ENCODE measurements at regions not wholly inside any gene's neighbourhood (a gene's known extent, or its start where the extent isn't known, plus 50 kb on each side); places are given as distances from the start of the nearest gene placed in this dataset.

DNA sequence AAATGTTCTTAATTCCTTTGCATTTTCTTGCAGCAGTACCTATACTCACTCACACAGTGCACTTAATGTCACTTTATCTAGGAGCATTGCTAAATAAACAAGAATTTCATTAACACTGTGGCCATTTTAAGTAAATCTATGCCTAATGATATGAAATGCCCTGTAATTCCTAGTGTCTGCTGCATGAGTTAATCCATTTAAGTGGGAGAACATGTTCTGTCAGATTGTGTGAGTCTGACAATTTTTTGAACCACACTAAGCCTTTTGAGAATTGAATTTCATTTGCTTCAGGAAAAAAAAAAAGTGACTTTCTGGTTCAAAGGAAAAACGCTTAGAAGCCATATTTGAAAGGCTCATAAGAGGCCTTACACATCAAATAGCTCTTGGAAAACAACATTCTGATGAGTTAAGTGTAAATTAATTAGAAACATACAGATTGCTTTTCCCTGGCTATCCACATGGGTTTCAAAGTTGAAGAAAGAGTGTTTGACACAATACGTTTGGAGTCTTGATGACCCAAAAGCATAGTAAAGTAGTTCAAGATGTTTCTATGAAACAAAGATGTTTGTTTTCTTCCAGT lies 446.7 kb upstream of the GRAMD2B start:
- dilution Hi-C loops (cut with MboI; ENCODE audit: extremely low pct_ligation_motif_present, low sequenced_read_pairs) (no loop called here), intact Hi-C loops (cut with micrococcal nuclease) (no loop called here)
- BruUV-seq (replicated peaks) = no TSS peak
- DNase-seq (ENCODE audit: low read depth, low spot score) = no peak
- FAIRE-seq = no peak
- no peak overlapping the region for H3K4me3 ChIP-seq (replicated peaks in 1 of 3; ENCODE audit: insufficient read depth in 1 of 3, low read depth in 1 of 3, low read length in 3 of 3)
- no peak overlapping the region for H3K4me2 ChIP-seq (ENCODE audit: insufficient read depth, low read length)
- no peaks in the 10 kb centered on the region for H4K20me1 ChIP-seq (replicated peaks; ENCODE audit: control insufficient read depth, extremely low read depth, insufficient read depth, low read length)
- no peaks in the 10 kb centered on the region for H3K79me2 ChIP-seq (ENCODE audit: control insufficient read depth, insufficient read depth, low read length)
- no peaks in the 10 kb centered on the region for H3K9me3 ChIP-seq (replicated peaks; ENCODE audit: control insufficient read depth, insufficient read depth, low read length)
- no peak overlapping the region for H3K9ac ChIP-seq (replicated peaks; ENCODE audit: extremely low read depth, insufficient read depth, low read length)
- no peak for TF ChIP-seq EZH2 (IDR thresholded peaks at IDR 0.05; ENCODE audit: borderline replicate concordance, low read depth, low read length, severe bottlenecking)
- TF ChIP-seq, protein P1, sequence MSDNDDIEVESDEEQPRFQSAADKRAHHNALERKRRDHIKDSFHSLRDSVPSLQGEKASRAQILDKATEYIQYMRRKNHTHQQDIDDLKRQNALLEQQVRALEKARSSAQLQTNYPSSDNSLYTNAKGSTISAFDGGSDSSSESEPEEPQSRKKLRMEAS (IDR thresholded peaks at IDR 0.05; ENCODE audit: insufficient read depth, insufficient read length) = no peak
- no peak for TF ChIP-seq MYC (IDR thresholded peaks at IDR 0.05; ENCODE audit: low read depth, low read length)
- TF ChIP-seq POLR2A (IDR thresholded peaks at IDR 0.05; ENCODE audit: low read depth, low read length) = no peak
- TF ChIP-seq FOS (IDR thresholded peaks at IDR 0.05; ENCODE audit: borderline replicate concordance, insufficient read depth, low read length) = no peak
- TF ChIP-seq GATA2 (IDR thresholded peaks at IDR 0.05; ENCODE audit: insufficient read depth, insufficient read length, low read depth, low read length) = no peak
- TF ChIP-seq JUN (IDR thresholded peaks at IDR 0.05; ENCODE audit: borderline replicate concordance, insufficient read depth, insufficient read length, low read depth) = no peak
- TF ChIP-seq POLR2AphosphoS5 (IDR thresholded peaks at IDR 0.05; ENCODE audit: insufficient read depth, low read depth, low read length) = no peak
- TF ChIP-seq, protein P2, sequence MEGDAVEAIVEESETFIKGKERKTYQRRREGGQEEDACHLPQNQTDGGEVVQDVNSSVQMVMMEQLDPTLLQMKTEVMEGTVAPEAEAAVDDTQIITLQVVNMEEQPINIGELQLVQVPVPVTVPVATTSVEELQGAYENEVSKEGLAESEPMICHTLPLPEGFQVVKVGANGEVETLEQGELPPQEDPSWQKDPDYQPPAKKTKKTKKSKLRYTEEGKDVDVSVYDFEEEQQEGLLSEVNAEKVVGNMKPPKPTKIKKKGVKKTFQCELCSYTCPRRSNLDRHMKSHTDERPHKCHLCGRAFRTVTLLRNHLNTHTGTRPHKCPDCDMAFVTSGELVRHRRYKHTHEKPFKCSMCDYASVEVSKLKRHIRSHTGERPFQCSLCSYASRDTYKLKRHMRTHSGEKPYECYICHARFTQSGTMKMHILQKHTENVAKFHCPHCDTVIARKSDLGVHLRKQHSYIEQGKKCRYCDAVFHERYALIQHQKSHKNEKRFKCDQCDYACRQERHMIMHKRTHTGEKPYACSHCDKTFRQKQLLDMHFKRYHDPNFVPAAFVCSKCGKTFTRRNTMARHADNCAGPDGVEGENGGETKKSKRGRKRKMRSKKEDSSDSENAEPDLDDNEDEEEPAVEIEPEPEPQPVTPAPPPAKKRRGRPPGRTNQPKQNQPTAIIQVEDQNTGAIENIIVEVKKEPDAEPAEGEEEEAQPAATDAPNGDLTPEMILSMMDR (IDR thresholded peaks at IDR 0.05; ENCODE audit: extremely low read depth in 1 of 2, insufficient read depth in 1 of 2, low read depth in 1 of 2, low read length in 2 of 2) = no peak
- no peak overlapping the region for H2AFZ ChIP-seq (ENCODE audit: low read depth, low read length)
- no peak overlapping the region for H3K27ac ChIP-seq (ENCODE audit: insufficient read depth, low read depth, low read length)
- no peaks in the 10 kb centered on the region for H3K9me1 ChIP-seq (replicated peaks; ENCODE audit: control insufficient read depth, extremely low read depth, insufficient read depth, low read length)
- no peaks in the 10 kb centered on the region for H3K27me3 ChIP-seq (ENCODE audit: control insufficient read depth in 2 of 2, insufficient read depth in 2 of 2, low read length in 2 of 2)
- H3K36me3 ChIP-seq (ENCODE audit: control insufficient read depth in 2 of 2, extremely low read depth in 1 of 2, insufficient read depth in 2 of 2, low read length in 2 of 2) = no peaks in the 10 kb centered on the region
- CTCF ChIA-PET = no interaction called here
- no peaks in the 10 kb centered on the region for H3K4me1 ChIP-seq (ENCODE audit: control insufficient read depth, extremely low read depth, insufficient read depth, low read length)
- POLR2A ChIA-PET = no interaction called here

All from endothelial cell of umbilical vein (primary cell).